IPS-NIHi7 (cell line): ENCODE measurements at regions not wholly inside any gene's neighbourhood (a gene's known extent, or its start where the extent isn't known, plus 50 kb on each side); places are given as distances from the start of the nearest gene placed in this dataset.
"Not testable (repeated sequence)": the region's sequence is repeated elsewhere in the genome, so short reads cannot be mapped to it uniquely, and the experiment has no call there.

ENCODE experiments used
- DNase-seq: peaks from one replicate; pipeline ENCODE4 v3.0.0; 2012; ENCODE audit warnings: mixed read lengths; ENCODE audit errors: extremely low spot score

- peak; percentile 89 for DNase-seq
Measured at GRCh38 chr7:73918926-73919693, 58.2 kb downstream of the TMEM270 start.

- DNase-seq: no peak
Measured at GRCh38 chr7:73919694-73920375, 58.9 kb downstream of the TMEM270 start.

- no peak for DNase-seq
Measured at GRCh38 chr7:73920406-73921134, 59.6 kb downstream of the TMEM270 start.

- peak; percentile 10 for DNase-seq
Measured at GRCh38 chr7:73921623-73922528, 60.9 kb downstream of the TMEM270 start.

GRCh38 chr7:73928644-73929043 lies 67.7 kb downstream of the TMEM270 start:
- not testable (repeated sequence) for DNase-seq

GRCh38 chr7:73931502-73931901 lies 70.5 kb downstream of the TMEM270 start:
- DNase-seq: no peak

GRCh38 chr7:73932364-73932763 lies 71.4 kb downstream of the TMEM270 start:
- DNase-seq: no peak

- no peak for DNase-seq
Measured at GRCh38 chr7:73933091-73933490, 72.1 kb downstream of the TMEM270 start.

GRCh38 chr7:73936967-73937366 lies 76.0 kb downstream of the TMEM270 start:
- DNase-seq: no peak

GRCh38 chr7:73937650-73938049 lies 76.7 kb downstream of the TMEM270 start:
- not testable (repeated sequence) for DNase-seq

- no peak for DNase-seq
Measured at GRCh38 chr7:73939528-73939927, 78.6 kb downstream of the TMEM270 start.

GRCh38 chr7:73940701-73941238 lies 79.8 kb downstream of the TMEM270 start:
- no peak for DNase-seq

- peak; percentile 9 for DNase-seq
Measured at GRCh38 chr7:73941836-73942551, 81.0 kb downstream of the TMEM270 start.

- no peak for DNase-seq
Measured at GRCh38 chr7:73945022-73945421, 83.0 kb upstream of the ELN start.

GRCh38 chr7:73948287-73948686 lies 79.7 kb upstream of the ELN start:
- no peak for DNase-seq

GRCh38 chr7:73952266-73952665 lies 75.7 kb upstream of the ELN start:
- DNase-seq: no peak

GRCh38 chr7:73954181-73954580 lies 73.8 kb upstream of the ELN start:
- no peak for DNase-seq

- no peak for DNase-seq
Measured at GRCh38 chr7:73954861-73955260, 73.1 kb upstream of the ELN start.

- DNase-seq: no peak
Measured at GRCh38 chr7:73960548-73960947, 67.4 kb upstream of the ELN start.

- DNase-seq: not testable (repeated sequence)
Measured at GRCh38 chr7:73961991-73962390, 66.0 kb upstream of the ELN start.
